Brain microvascular endothelial cell (primary cell): ENCODE measurements at regions not wholly inside any gene's neighbourhood (a gene's known extent, or its start where the extent isn't known, plus 50 kb on each side); places are given as distances from the start of the nearest gene placed in this dataset.

Source experiments
- DNase-seq: peaks from one replicate; pipeline ENCODE4 v3.0.0-alpha.2; 2020
- H3K27ac ChIP-seq: fragments of 250-450 bp; sonication (Bioruptor Pico); 2 replicates; pipeline ENCODE4 v1.5.1; 2020; ENCODE audit warnings: mild to moderate bottlenecking, moderate library complexity
- H3K27me3 ChIP-seq: fragments of 250-450 bp; sonication (Bioruptor Pico); replicated peaks from 2 replicates; pipeline ENCODE4 v1.5.1; 2020; ENCODE audit warnings: mild to moderate bottlenecking
- H3K36me3 ChIP-seq: fragments of 250-450 bp; sonication (Bioruptor Pico); replicated peaks from 2 replicates; pipeline ENCODE4 v1.5.1; 2020; ENCODE audit warnings: mild to moderate bottlenecking
- H3K4me3 ChIP-seq: 2 replicates; pipeline ENCODE4 v1.5.1; 2011; ENCODE audit warnings: low read depth, mild to moderate bottlenecking, control low read depth, low read length, moderate library complexity
- in situ Hi-C: cut with HindIII; loops from 2 replicates; pipeline ENCODE4 v1.10.0; 2017; ENCODE audit warnings: low sequenced_read_pairs, low pct_ligation_motif_present
- TF ChIP-seq, protein P1 (sequence below): IDR thresholded peaks from 2 replicates; pipeline ENCODE4 v1.5.1; 2011; ENCODE audit warnings: low read depth, mild to moderate bottlenecking, moderate library complexity, low read length, control low read depth, inconsistent platforms; ENCODE audit errors: missing control alignments

DNA sequence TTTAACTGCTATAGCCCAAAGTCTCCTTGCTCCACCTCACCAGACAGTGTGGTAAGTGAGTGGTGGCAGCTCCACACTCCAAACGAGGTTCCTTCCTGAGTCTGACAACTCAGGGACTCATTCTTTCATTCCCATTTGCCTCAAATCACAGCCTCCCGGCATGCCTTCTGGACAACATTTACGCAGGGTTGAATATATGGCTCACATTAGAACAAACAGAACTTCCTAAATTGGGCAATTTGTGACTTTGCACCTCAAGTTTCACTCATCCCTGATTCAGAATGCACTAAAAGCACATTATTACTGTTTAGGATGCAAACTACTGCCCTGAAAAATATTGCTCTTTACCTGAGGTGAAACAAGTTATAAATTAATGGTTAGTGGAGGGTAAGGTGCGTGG is 224.6 kb upstream of the PPARGC1A start:
- DNase-seq: no peak
- TF ChIP-seq, protein P1, sequence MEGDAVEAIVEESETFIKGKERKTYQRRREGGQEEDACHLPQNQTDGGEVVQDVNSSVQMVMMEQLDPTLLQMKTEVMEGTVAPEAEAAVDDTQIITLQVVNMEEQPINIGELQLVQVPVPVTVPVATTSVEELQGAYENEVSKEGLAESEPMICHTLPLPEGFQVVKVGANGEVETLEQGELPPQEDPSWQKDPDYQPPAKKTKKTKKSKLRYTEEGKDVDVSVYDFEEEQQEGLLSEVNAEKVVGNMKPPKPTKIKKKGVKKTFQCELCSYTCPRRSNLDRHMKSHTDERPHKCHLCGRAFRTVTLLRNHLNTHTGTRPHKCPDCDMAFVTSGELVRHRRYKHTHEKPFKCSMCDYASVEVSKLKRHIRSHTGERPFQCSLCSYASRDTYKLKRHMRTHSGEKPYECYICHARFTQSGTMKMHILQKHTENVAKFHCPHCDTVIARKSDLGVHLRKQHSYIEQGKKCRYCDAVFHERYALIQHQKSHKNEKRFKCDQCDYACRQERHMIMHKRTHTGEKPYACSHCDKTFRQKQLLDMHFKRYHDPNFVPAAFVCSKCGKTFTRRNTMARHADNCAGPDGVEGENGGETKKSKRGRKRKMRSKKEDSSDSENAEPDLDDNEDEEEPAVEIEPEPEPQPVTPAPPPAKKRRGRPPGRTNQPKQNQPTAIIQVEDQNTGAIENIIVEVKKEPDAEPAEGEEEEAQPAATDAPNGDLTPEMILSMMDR: no peak
- Histone ChIP-seq H3K36me3 (no peaks in the 10 kb centered on the region), H3K4me3 (no peak overlapping the region), H3K27ac (no peak overlapping the region), H3K27me3 (no peaks in the 10 kb centered on the region)
- in situ Hi-C loops: no loop called here

DNA sequence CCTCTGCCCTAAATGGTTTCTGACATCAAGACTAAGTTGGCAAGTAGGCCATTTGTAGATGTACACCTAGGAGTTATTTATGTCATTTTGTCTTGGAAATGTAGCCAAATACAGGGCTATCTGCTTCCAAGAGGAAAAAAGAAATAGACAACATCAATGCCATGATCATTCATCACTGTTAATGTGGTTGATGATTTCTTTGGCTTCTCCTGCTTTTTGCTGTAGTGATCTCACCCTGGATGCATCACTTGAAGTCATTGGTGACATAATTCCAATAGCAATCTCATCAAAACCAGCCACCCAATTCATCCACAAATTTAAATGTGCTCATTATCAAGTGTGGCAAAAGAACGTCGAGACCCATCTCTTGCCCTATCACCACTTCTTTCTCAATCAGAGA is 222.6 kb upstream of the PPARGC1A start:
- Histone ChIP-seq H3K27ac (no peak overlapping the region), H3K4me3 (no peak overlapping the region), H3K27me3 (no peaks in the 10 kb centered on the region), H3K36me3 (no peaks in the 10 kb centered on the region)
- in situ Hi-C loops: no loop called here
- DNase-seq: no peak
- TF ChIP-seq, protein P1: no peak

DNA sequence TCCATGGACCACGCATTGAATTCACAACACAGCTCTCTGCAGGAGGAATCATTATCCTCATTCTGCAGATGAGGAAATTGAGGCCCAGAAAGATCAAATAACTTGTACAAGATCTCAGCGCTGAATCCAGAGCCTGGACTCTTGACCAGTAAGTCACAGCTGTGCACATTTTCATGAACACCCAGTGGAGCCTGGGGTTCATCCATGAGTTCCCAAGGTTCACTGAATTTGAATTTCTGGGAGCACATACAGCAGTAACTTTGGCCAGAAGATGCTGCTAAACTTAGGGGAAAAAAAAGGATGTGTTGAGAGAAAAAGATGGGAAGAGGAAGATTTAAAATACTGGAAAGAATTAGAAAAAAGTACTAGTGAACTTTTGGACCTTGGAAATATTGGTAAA is 218.7 kb upstream of the PPARGC1A start:
- H3K27me3 ChIP-seq: no peaks in the 10 kb centered on the region
- in situ Hi-C loops: no loop called here
- no peaks in the 10 kb centered on the region for H3K36me3 ChIP-seq
- TF ChIP-seq, protein P1: no peak
- no peak for DNase-seq
- H3K27ac ChIP-seq: no peak overlapping the region
- H3K4me3 ChIP-seq: no peak overlapping the region

DNA sequence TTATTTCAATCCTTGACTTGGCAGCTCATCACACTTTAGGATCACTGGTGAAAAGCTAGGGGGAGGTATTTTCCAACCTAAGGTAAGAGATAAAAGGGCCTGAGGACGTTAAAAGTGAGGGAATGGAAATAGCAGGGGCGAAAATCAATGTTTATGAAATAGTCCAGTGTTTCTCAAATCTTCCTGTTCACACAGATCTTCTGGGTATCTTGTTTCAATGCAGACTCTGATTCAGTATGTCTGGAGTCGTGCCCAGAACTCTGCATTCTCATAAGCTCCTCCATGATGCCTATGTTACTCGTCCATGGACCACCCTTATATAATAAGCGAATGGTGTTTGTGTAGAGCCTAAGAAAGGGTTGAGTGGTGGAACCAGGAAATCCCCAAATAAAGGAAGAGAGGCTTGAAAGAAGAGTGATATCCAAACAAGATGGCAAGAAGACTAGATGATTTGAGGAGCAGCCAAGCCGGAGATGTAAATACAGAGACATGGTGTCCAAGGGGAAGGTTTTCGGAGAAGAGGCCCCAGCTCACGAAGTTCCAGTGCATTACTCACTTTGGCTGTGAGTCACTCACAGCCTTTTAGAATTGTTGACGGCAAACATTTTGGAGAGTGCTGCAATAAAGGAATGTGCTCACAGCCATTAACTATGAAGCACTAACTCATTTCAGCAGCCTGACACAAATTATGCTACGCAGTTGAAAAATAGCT is 215.6 kb upstream of the PPARGC1A start:
- Histone ChIP-seq H3K27ac (peak overlapping the region; percentile 81), H3K4me3 (no peak overlapping the region), H3K27me3 (no peaks in the 10 kb centered on the region), H3K36me3 (no peaks in the 10 kb centered on the region)
- in situ Hi-C loops: no loop called here
- DNase-seq: peak; percentile 91
- TF ChIP-seq, protein P1: no peak

DNA sequence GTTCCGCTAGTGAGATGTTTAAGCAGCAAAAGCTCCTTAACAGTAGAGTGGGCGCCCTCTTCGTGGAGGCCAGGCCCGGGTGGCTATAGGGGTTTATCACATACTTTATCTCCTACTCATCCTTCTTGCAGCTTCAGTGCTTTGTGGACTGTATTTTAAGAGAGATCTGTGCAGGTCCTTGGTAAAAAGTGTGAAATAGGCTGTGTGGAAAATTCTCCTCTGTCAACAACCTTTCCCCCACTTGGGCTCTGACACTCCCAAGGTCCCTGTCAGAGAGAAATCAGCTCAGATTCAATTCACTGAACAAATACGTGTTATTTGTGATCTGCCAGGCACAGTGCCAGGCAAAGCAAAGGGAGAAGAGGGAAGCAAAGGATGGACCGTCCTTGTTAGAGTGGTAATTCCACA is 214.3 kb upstream of the PPARGC1A start:
- peak; percentile 51 for DNase-seq
- Histone ChIP-seq H3K4me3 (no peak overlapping the region), H3K27ac (peak overlapping the region; percentile 81), H3K27me3 (no peaks in the 10 kb centered on the region), H3K36me3 (no peaks in the 10 kb centered on the region)
- TF ChIP-seq, protein P1: no peak
- in situ Hi-C loops: no loop called here
